GM12878 (cell line): ENCODE measurements at regions not wholly inside any gene's neighbourhood (a gene's known extent, or its start where the extent isn't known, plus 50 kb on each side); places are given as distances from the start of the nearest gene placed in this dataset.

ENCODE experiments used
- ATAC-seq: fragments of 200-7000 bp; cut with Tn5 transposase; 3 replicates; pipeline ENCODE4 v1.9.1; 2020; ENCODE audit warnings: mild to moderate bottlenecking, moderate library complexity
- BruUV-seq: library from RNA; stranded (reverse); fragments of 400-500 nt; replicated peaks from 2 replicates; lab custom pipeline; 2021; lab: Mats Ljungman, UMichigan
- CTCF ChIA-PET: fragments of 300-600 bp; sonication (Branson Sonifier 250); formaldehyde crosslinking; extraction: SDS; loops from one replicate; lab custom pipeline; 2021; ENCODE audit warnings: inconsistent platforms; lab: Yijun Ruan, JAX
- POLR2A ChIA-PET: fragments of 350-600 bp; formaldehyde crosslinking; extraction: SDS; loops from one replicate; lab custom pipeline; 2021; ENCODE audit warnings: inconsistent platforms; lab: Charles Lee
- RAD21 ChIA-PET: fragments of 300-600 bp; sonication (Branson Sonifier 250); formaldehyde crosslinking; loops from one replicate; lab custom pipeline; 2023; ENCODE audit warnings: antibody characterized with exemption; ENCODE audit not compliant: unreplicated experiment; lab: Charles Lee
- SMC1A ChIA-PET: fragments of 300-600 bp; sonication (Branson Sonifier 250); formaldehyde crosslinking; loops from one replicate; lab custom pipeline; 2023; ENCODE audit not compliant: unreplicated experiment, uncharacterized antibody; lab: Charles Lee
- DNase-seq: peaks from one replicate; pipeline ENCODE4 v3.0.0-alpha.2; 2011; ENCODE audit warnings: low read depth, low spot score
- FAIRE-seq: peaks from 3 replicates; lab custom pipeline; 2011; peaks lifted over from hg19 to GRCh38; lab: Jason Lieb, UNC
- H2AFZ ChIP-seq: 2 replicates; pipeline ENCODE4 v1.6.0; 2011; ENCODE audit warnings: low read depth, low read length, control low read depth; ENCODE audit not compliant: control insufficient read depth
- H3K27ac ChIP-seq: 2 replicates; pipeline ENCODE4 v1.5.1; 2011; ENCODE audit warnings: control low read depth; ENCODE audit not compliant: control insufficient read depth, insufficient read depth
- H3K27me3 ChIP-seq, 2 experiments: replicated peaks in 1 of 2; 2 replicates each; pipeline versions ENCODE4 v1.6.0 to v1.6.1; 2011; ENCODE audit warnings: low read length in 1 of 2; ENCODE audit not compliant: control insufficient read depth in 2 of 2, insufficient read depth in 2 of 2
- H3K36me3 ChIP-seq, 2 experiments: 2 replicates each; pipeline ENCODE4 v1.5.1; 2011; ENCODE audit warnings: low read length in 1 of 2; ENCODE audit not compliant: control insufficient read depth in 2 of 2, insufficient read depth in 2 of 2
- H3K4me1 ChIP-seq: 2 replicates; pipeline ENCODE4 v1.6.1; 2011; ENCODE audit warnings: mild to moderate bottlenecking, low read length, moderate library complexity, mixed read lengths; ENCODE audit not compliant: control insufficient read depth, insufficient read depth
- H3K4me2 ChIP-seq: 2 replicates; pipeline ENCODE4 v1.6.0; 2011; ENCODE audit warnings: control low read depth; ENCODE audit not compliant: control insufficient read depth, insufficient read depth
- H3K4me3 ChIP-seq: fragments of 200-600 bp; sonication (generic); 2 replicates; pipeline ENCODE4 v1.5.1; 2016
- H3K79me2 ChIP-seq: 2 replicates; pipeline ENCODE4 v1.6.0; 2011; ENCODE audit warnings: low read length; ENCODE audit not compliant: control insufficient read depth, insufficient read depth
- H3K9ac ChIP-seq: 2 replicates; pipeline ENCODE4 v1.8.0; 2011; ENCODE audit warnings: low read length, control low read depth, mixed read lengths; ENCODE audit not compliant: control insufficient read depth, insufficient read depth
- H3K9me3 ChIP-seq: replicated peaks from 3 replicates; pipeline ENCODE4 v1.5.1; 2011; ENCODE audit warnings: mild to moderate bottlenecking, low read length; ENCODE audit not compliant: control insufficient read depth, insufficient read depth
- H4K20me1 ChIP-seq: 2 replicates; pipeline ENCODE4 v1.6.0; 2011; ENCODE audit not compliant: control insufficient read depth, insufficient read depth
- ASH2L ChIP-seq: fragments of 300-600, 200-600 bp; sonication (generic); IDR thresholded peaks from 2 replicates; pipeline ENCODE4 v1.6.1; 2017; ENCODE audit warnings: low read depth, mild to moderate bottlenecking, borderline replicate concordance
- EZH2 ChIP-seq: IDR thresholded peaks from 2 replicates; pipeline ENCODE4 v1.6.1; 2012; ENCODE audit warnings: low read depth, mild to moderate bottlenecking, control low read depth, inconsistent platforms, low read length, borderline replicate concordance; ENCODE audit not compliant: control insufficient read depth
- FOXK2 ChIP-seq: fragments of 450-650 bp; IDR thresholded peaks from 2 replicates; pipeline ENCODE4 v1.6.1; 2017; ENCODE audit warnings: mild to moderate bottlenecking, moderate library complexity
- MXI1 ChIP-seq: fragments of 150-350 bp; IDR thresholded peaks from 2 replicates; pipeline ENCODE4 v1.6.1; 2011; ENCODE audit warnings: low read depth, mild to moderate bottlenecking, inconsistent platforms, low read length, improper control_type of control experiment
- NFYB ChIP-seq: IDR thresholded peaks from 2 replicates; pipeline ENCODE4 v1.6.1; 2011; ENCODE audit warnings: low read depth, mild to moderate bottlenecking, low read length, improper control_type of control experiment, moderate library complexity; ENCODE audit not compliant: insufficient read depth
- PAX5 ChIP-seq: IDR thresholded peaks from 2 replicates; pipeline ENCODE4 v1.6.1; 2011; ENCODE audit warnings: low read depth, low read length, borderline replicate concordance
- POLR2AphosphoS5 ChIP-seq: IDR thresholded peaks from 2 replicates; pipeline ENCODE4 v1.6.1; 2011; ENCODE audit warnings: mild to moderate bottlenecking, low read length, inconsistent platforms
- RELA ChIP-seq: fragments of 450-650 bp; IDR thresholded peaks from 2 replicates; pipeline ENCODE4 v1.8.0; 2014; ENCODE audit warnings: borderline replicate concordance; ENCODE audit not compliant: partially characterized antibody
- TARDBP ChIP-seq: IDR thresholded peaks from 2 replicates; pipeline ENCODE4 v1.6.1; 2016; ENCODE audit warnings: borderline replicate concordance
- ZNF207 ChIP-seq: fragments of 450-650 bp; IDR thresholded peaks from 2 replicates; pipeline ENCODE4 v1.6.1; 2014; ENCODE audit warnings: antibody characterized with exemption, mild to moderate bottlenecking, borderline replicate concordance
- ZZZ3 ChIP-seq: IDR thresholded peaks from 2 replicates; pipeline ENCODE4 v1.6.1; 2011; ENCODE audit warnings: low read depth; ENCODE audit not compliant: control insufficient read depth, insufficient read length
- WGBS: methylation state at CpG from one replicate; pipeline ENCODE4 v1.1.6; 2016; ENCODE audit warnings: low lambda C conversion rate; ENCODE audit not compliant: insufficient replicate concordance, insufficient coverage; ENCODE audit errors: missing lambda C conversion rate; 5-methylcytosine and 5-hydroxymethylcytosine counted together
- in situ Hi-C: fragments of 300-500 bp; cut with MboI; formaldehyde crosslinking; loops from 9 replicates; pipeline ENCODE4 v1.14.3; 2018; ENCODE audit warnings: mixed read lengths
- intact Hi-C: fragments of 100-400 bp; cut with micrococcal nuclease; formaldehyde crosslinking; loops from one replicate; pipeline ENCODE4 v1.14.2; 2022; ENCODE audit not compliant: unreplicated experiment

GRCh38 chr5:120257358-120257971 is 206.6 kb upstream of the PRR16 start:
- Histone ChIP-seq H3K9me3 (no peaks in the 10 kb centered on the region), H3K4me3 (no peak overlapping the region), H3K4me2 (no peak overlapping the region)
- SMC1A ChIA-PET: no interaction called here
- no peak for DNase-seq
- TF ChIP-seq TARDBP (no peak), PAX5 (no peak), EZH2 (no peak), ASH2L (no peak), MXI1 (no peak), FOXK2 (no peak), ZZZ3 (no peak), NFYB (no peak), RELA (no peak), POLR2AphosphoS5 (no peak), ZNF207 (no peak)
- TF ChIP-seq, all 136 proteins: peak for 0
- Histone ChIP-seq H3K4me1 (no peaks in the 10 kb centered on the region), H3K27me3 (no peaks in the 10 kb centered on the region), H3K36me3 (no peaks in the 10 kb centered on the region), H3K9ac (no peak overlapping the region), H3K27ac (no peak overlapping the region), H3K79me2 (no peaks in the 10 kb centered on the region), H2AFZ (no peak overlapping the region), H4K20me1 (no peaks in the 10 kb centered on the region)
- BruUV-seq: no TSS peak
- ChIA-PET CTCF (no interaction called here), POLR2A (no interaction called here), RAD21 (no interaction called here)
- intact Hi-C loops: no loop called here
- FAIRE-seq (no peak), ATAC-seq (no peak)
- in situ Hi-C loops: no loop called here
- 78% methylated on average over 3 of the region's 3 CpGs for WGBS
